HG03196 (cell line): ENCODE measurements at regions not wholly inside any gene's neighbourhood (a gene's known extent, or its start where the extent isn't known, plus 50 kb on each side); places are given as distances from the start of the nearest gene placed in this dataset.

Experiments used
- ATAC-seq: cut with Tn5 transposase; IDR thresholded peaks from one replicate; pipeline ENCODE4 v1.9.1; 2021; ENCODE audit not compliant: unreplicated experiment

DNA sequence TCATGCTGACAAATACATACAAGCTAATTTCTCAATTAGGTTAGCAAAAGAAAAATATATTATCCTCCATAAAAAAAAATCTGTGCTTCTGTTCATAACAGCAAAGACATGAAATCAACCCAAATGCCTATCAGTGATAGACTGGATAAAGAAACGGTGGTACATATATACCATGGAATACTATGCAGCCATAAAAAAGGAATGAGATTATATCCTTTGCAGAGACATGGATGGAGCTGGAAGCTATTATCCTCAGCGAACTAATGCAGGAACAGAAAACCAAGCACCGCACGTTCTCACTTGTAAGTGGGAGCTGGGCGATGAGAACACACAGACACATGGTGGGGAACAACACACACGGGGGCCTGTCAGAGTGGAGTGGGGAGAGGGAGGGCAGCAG, 84.0 kb upstream of the PALMD start:
- ATAC-seq = no peak

DNA sequence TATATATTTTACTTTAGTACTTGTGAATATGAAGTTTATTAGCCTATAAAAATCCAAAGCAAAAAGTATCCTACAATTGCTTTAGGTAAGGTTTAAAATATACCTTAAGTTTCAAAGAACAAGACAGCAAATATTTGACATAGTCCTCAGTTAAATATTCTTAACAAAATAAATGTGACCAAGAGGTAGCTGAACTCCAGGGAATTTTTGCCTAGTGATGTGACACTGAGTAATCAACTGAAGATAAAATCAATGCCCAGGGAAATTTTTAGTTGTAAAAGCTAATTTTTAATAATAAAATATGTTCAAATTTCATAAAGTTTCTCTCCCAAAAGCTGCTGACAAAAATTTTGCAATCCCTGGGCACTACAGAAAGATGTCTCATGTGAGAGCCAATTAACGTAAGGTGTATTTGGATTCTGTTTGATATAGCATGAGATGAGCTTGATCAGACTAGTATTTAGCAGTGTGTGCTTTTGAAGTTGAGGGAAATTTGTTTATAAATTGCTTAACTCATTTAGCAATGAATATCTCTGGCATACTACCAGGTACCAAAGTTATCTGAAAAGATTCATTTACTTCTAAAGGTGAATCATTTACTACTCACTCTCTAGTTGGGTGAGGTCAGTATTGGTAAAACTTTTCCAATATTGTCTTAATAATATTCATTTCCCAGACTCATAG, 80.2 kb upstream of the PALMD start:
- ATAC-seq = no peak

DNA sequence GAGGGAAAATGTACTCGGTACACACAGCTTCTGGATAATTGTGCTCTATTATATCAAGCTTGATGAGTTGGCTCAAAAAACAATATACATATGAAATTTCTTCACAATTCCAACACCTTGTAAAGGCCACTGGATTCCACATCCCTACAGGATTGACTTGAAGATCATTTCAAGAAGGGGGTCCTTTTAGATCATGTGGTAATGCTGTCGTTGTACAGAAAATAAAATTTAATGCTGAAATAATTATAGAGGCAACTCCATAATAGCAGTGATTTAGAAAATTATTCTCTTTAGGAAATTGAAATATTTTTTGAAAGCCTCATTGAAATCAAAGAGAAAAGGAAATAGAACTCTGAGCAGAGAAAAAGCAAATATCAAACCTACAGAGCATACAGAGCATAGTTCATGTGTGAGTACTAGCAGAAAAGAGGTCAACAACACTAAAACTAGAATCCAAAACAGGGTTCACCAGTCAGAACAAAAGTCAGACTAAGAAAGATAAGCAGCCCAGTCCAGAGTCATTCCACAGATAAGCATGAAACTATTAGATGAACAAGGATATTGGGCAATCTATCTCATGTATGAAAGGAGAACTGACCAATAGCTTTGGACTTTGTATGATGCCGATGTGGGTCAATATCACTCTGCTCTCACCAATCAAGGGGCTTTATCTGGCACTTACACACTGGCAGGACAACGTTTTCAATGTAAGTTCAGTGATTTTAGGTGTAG, 79.5 kb upstream of the PALMD start:
- no peak for ATAC-seq

DNA sequence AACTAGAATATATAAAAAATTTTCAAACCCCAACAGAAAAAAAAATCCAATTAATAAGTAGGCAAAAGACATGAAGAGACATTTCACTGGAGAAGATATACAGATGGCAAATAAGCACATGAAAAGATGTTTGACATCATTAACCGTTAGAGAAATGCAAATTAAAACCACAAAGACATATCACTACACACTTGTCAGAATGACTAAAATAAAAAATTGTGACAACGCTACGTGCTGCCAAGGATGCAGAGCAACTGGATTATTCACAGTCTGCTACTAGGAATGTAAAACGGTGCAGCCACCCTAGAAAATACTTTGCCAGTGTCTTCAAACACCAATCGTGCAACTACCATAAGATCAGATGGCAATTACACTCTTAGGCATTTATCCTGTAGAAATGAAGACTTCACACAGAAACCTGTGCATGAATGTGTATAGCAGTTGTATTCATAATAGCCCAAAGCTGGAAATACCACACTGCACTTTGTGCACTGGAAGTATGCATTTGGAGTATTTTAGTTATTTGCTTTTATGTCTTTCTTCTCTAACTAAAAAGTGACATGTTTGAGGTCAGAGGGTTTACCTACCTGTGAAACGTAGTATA, 75.3 kb upstream of the PALMD start:
- ATAC-seq = no peak

DNA sequence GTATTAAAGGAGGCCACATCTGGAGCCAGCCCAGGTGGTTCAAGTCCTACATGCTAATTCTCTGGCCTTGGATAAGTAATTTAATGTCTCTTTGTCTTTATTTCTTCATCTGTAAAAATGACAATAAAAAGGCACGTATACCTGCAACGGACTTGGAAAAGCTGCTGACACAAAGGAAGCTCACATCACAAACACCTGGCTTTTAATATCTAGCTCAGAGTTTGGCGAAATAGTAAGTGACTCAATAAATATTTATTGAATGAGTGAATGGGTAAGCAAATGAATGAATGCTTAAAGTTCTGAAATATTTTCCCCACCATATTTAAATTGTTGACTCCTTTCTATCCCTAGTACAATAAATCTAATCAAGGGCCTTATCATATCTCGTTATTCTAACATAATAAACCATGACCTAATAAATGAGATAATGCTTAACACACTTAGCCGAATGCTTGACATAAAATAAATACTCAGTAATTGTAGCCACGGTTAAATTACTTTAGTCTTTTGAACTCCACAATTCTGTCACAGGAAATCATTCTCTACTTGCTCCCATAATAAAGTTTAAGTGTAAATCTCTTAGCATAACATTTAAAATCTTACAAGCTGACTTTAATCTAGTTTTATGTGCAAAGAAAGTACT, 74.7 kb upstream of the PALMD start:
- no peak for ATAC-seq

DNA sequence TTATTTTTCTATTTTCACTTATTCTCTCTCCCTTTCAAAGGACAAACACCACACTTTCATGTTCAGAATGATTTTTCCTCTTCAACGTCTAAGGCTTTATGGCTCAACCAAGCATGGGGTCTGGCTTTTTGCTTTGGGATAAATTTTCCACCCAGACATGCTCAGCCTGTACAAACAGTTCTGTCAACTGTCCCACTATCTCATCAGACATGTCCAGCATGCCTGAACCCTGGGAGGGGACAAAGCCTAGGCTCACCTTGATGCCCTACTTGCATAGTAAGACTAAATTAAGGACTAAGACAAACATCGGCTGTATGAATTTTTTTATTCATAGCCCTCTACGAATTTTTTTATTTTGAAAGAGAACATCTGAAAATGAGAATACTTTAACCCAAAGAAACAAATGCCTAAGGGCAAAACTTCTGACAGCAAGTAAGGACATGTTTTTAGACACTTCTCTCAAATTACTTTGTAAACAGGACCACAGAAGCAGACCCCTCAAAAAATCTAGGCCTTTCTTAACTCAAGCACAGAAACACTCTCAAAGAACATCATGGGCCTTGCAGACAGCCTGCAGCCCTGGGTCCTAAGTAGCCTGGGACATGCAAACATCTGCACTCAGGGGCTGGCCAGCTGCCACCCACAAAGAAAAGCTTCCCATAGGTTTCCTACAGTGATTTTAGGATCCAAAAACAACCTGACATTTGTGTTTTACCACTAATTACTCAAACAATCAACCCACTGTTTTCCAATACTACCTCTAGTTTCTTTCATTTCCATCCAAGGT, 72.3 kb upstream of the PALMD start:
- no peak for ATAC-seq

DNA sequence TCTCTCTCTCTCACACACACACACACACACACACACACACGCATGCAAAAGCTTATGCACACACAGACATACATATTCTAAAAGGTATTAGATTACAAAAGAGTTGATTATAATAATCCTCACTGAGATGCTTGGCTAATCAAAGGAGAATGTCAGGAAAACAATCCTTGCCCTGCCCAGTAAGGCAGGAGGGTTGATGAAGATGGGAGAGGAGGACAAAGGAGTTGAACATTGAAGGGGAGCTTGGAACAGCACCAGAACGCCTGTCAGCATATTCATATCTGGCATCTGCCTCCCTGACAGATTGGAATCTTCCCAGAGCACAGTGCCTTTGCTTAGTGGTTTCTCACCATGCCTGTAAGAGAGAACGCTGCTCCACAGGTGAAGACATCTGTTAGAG, 68.6 kb upstream of the PALMD start:
- no peak for ATAC-seq

DNA sequence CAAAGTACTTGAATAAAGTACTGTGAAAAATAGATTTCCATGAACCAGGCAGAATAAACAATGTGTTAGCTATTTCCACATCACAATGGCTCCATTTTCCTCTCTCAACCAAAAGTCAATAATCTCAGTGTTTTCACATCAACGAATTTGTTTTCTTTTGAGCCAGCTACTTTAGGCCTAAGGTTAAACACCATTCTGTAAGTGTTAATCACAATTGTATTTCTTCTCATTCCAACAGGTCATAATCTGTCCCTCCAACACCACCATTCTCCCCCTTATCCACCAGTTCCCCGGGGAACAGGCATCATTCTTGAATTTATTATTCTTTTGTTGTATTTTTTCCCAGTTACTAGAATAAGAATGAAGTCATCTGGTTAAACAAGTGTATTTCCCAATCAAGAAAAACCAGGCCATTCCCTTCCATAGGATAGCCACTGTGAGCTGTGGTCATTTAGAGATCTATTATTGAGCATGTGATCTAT, 66.2 kb upstream of the PALMD start:
- ATAC-seq = no peak

DNA sequence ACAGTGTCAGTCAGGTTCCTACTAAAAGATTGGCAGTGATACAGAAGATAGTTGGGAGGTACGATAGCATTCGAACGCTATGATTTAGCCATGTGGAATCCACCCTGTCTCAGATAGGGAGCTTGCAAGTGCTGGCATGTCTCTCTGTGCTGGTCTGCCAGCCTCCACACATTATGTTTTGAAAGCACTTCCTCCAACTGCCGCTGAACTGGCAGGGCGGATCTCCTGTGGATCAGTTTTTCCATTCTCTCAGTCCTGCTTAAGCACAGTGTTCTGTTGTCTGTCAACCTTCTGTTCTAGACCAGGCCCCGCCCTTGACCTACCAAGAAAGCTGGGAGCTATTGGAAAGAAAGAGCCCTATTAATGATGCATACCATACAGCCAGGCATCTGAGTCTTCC, 65.5 kb upstream of the PALMD start:
- ATAC-seq = no peak

DNA sequence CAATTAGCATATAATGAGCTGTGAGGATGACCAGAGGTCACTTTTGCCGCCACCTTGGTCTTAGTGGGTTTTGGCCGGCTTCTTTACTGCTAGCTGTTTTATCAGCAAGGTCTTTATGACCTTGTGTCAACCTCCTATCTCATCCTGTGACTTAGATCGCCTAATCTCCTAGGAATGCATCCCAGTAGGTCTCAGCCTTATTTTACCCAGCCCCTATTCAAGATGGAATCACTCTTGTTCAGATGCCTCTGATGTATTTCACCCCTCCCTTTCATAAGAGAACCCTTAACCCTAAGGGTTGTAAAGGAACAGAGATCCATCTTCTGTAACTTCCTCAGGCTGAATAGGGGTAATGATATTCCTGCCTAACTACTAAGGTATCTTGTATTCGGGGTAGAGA, 58.9 kb upstream of the PALMD start:
- ATAC-seq = no peak

DNA sequence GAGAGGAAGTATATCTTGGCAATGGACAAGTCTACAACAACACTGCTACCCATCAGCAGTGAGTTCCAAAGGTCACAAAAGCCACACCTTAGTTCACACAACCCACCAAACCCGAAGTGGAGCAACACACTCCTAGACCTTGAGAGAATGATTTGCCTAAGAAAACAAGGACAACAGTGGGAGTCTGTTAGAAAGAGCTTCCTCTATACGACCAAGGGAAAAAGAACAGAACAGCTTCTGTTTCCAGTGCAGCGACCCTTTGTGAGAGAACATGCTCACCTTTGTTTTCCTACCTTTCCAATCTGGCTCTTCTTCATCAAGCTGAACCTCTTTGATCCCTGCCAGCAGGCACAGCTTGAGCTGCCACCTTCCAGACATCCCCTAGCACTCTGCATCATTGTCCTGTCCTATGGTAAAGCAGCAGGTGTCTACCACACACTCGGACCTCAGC, 56.7 kb upstream of the PALMD start:
- ATAC-seq = no peak

DNA sequence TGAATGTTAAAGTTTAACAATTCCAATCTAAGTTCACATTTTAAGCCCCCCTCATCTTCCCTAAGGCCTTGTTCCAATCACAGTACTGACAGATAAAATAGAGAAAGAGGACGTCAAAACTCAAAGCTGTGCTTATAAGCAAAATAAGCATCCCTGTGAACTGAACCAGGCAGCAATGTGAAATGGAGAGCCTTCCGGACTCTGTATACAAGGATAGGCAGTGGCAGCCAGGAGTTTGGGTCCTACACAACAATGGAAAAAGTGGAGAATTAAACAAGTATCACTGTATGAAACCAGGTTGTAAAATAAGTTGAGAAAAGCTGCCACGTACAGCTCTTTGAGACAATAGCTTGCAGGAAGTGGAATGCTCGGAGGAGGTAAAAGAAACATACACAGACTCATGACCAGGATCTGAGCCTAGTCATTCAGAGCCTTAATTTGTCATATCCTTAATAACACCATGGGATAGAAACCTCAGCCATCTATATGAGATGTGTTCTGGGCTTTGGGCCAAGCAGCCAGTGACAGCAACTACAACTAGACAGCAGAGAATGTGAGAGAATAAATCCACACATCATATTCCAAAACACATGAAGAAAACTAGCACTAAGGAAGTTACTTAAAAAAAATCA, 55.2 kb upstream of the PALMD start:
- ATAC-seq = no peak

DNA sequence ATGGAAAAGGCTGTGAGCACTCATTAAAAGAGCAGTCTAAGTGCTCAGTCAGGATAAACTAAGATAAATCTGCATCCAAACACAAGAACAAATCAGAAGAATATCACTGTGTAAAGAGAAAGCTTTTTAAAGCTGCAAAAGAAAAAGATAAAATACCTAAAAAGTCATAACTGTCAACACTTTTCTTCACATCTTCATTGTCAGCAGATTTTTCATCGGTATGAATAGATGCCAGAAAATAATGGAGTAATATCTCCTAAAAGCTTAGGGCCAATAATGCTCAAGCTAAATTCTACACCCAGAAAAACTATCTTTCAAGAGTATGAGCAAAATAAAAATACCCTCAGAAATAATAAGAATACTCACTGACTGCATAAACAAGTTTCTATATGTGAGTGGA, 54.0 kb upstream of the PALMD start:
- no peak for ATAC-seq

DNA sequence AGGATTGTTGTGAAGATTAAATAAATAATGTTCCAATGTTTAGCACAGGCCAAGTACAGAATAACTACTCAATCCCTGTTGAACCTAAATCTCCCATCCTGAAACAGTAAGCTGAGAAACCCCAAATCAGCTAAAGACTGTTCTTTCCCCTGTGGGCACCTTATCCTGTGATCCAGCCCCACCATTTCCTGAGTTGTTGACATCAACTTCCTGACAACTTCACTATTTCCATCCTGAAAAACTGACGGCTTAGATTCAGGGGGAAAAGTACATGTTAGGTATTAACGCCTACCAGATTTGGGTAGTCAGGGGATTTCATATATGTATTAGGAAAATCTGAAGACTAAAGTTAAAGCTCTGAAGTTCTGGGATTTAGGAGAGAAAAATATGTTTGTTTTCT, 51.7 kb upstream of the PALMD start:
- ATAC-seq = no peak

DNA sequence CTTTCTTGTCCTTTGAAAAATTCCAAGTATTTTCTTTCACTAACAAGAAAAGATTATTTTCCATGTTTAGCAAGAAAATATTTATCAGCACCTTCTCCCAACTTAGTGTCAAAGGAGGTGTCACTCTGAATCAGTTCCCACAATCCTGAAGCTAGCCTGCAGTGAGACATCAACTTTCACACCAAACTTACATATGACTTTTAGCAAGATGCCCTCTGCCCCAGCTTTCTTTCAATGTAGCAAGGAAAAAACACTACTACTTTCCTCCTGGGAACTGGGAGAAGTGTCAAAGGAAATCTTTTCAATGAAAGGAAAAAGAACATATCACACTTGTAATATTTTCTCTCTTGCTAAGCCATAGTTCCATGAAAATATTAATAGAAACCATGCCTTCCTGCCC, 50.9 kb upstream of the PALMD start:
- no peak for ATAC-seq

DNA sequence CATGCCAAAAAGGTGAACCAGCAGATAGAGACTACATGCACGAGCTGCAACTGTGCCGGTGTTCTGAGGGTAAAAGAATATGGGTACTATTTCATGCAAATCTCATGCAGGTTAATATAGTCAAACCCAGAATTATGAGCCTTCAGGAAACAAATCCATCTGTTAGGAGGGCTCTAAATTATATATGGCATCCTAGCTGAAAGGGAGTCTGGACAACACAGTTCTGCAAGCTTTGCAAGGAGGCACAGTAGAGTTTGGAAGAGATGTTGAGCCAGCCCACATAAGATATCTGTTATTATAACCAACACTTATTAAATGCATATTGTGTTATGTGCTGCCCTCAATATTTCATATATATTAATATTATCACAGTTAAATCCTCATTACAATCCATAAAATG, 50.5 kb upstream of the PALMD start:
- ATAC-seq = no peak
